Memory B cell (primary cell): ENCODE measurements at regions not wholly inside any gene's neighbourhood (a gene's known extent, or its start where the extent isn't known, plus 50 kb on each side); places are given as distances from the start of the nearest gene placed in this dataset.

ENCODE experiments used
- ATAC-seq: fragments of 150-1000 bp; cut with Tn5 transposase; 2 replicates; pipeline ENCODE4 v1.10.0; 2021; ENCODE audit warnings: low read depth, mild to moderate bottlenecking, moderate library complexity
- DNase-seq, 2 donors: peaks; one replicate each; pipeline ENCODE4 v3.0.0; 2022; ENCODE audit warnings: low spot score in 2 of 2
- H3K27ac Mint-ChIP-seq: one replicate; pipeline ENCODE4 v1.8.0; 2022; ENCODE audit warnings: mild to moderate bottlenecking, moderate library complexity, mixed read lengths
- H3K27me3 Mint-ChIP-seq: one replicate; pipeline ENCODE4 v1.8.0; 2022; ENCODE audit warnings: mixed read lengths
- H3K36me3 Mint-ChIP-seq: one replicate; pipeline ENCODE4 v1.8.0; 2022; ENCODE audit warnings: mild to moderate bottlenecking, mixed read lengths
- H3K4me1 Mint-ChIP-seq: one replicate; pipeline ENCODE4 v1.8.0; 2022; ENCODE audit warnings: mixed read lengths
- H3K4me3 Mint-ChIP-seq: one replicate; pipeline ENCODE4 v1.8.0; 2022; ENCODE audit warnings: mild to moderate bottlenecking, moderate library complexity, mixed read lengths
- H3K9me3 Mint-ChIP-seq: one replicate; pipeline ENCODE4 v1.8.0; 2022; ENCODE audit warnings: mixed read lengths

DNA sequence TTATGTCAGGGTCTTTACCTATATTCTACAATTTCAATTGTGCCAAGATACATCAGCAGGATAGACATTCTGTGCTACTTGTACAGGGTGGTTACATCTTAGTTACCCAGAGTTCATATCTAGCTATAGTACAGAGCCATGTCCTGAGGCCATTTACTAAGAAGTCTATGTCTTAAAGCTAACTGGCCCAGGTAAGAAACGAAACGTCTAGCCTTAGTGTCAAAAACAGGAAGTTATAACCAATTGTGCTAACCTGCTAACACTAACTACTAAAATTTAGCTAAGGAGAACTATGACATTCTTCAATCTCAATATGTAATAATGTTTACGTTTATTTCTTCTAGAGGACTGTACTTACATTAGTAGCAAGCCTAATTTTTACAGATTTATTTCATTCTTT, 717.2 kb upstream of the UBE2E2 start:
- H3K27ac Mint-ChIP-seq = no peak overlapping the region
- no peaks in the 10 kb centered on the region for H3K36me3 Mint-ChIP-seq

DNA sequence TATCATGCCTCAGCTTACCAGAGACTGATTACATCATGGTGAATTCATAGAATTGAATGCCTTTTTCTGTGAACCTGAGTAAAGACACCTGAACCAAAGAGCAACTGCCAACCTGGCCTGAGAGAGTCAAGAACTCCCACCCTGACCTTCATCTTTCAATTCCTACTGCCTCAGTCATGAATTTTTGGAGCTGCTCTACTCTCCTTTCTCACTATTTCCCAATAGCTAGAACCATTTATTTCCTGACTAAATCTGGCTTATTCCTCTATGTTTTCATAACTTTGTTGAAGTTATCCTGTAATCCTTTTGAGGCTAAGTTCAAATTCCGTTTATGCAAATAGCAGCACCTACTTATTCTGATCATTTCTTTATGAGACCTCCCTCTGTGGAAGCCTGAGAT, 712.4 kb upstream of the UBE2E2 start:
- no peaks in the 10 kb centered on the region for H3K4me1 Mint-ChIP-seq
- no peak overlapping the region for H3K4me3 Mint-ChIP-seq
- no peaks in the 10 kb centered on the region for H3K27me3 Mint-ChIP-seq
- no peaks in the 10 kb centered on the region for H3K36me3 Mint-ChIP-seq
- no peak overlapping the region for H3K27ac Mint-ChIP-seq
- no peaks in the 10 kb centered on the region for H3K9me3 Mint-ChIP-seq
- ATAC-seq = no peak
- DNase-seq = no peak

More for the DNA sequence above, 717.2 kb upstream of the UBE2E2 start:
- Mint-ChIP-seq H3K4me3 (no peak overlapping the region), H3K4me1 (no peaks in the 10 kb centered on the region), H3K27me3 (no peaks in the 10 kb centered on the region), H3K9me3 (no peaks in the 10 kb centered on the region)
- DNase-seq = no peak
- ATAC-seq = no peak

DNA sequence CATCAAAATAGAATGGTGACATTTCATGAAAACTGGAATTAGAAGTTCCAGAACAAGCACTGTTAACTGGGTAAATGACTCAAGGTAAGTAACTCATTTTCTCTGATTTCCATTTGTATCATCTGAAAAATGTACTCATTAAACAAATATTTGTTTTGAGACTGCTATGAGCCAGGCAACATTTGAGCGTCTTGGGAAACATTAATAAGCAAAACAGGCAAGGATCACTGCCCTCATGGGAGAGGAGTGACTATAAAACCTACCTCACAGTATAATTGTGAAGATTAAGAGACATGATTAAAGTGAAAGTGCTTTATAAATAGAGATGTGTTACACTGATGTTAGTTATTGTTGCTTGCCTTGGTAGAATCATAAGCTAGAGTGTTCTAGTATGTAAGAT, 711.8 kb upstream of the UBE2E2 start:
- no peaks in the 10 kb centered on the region for H3K9me3 Mint-ChIP-seq

DNA sequence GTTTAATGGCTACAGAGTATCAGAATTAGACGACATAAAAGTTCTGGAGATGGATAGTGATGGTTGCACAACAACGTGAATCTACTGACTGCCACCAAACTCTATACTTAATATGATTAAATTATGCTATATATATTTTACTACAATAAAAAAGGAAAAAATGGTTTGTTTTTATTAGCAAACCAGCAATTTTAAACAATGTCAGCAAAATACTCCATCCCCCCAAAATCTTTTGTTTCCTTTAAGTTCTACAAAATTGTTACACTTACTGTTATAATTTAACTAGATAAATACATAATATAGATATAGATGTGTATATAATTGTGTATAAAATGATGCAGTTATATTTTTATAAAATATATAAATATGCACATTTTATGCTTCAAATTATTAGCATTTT, 710.8 kb upstream of the UBE2E2 start:
- no peaks in the 10 kb centered on the region for H3K4me1 Mint-ChIP-seq
- ATAC-seq = no peak
- no peaks in the 10 kb centered on the region for H3K27me3 Mint-ChIP-seq
- no peaks in the 10 kb centered on the region for H3K9me3 Mint-ChIP-seq
- H3K27ac Mint-ChIP-seq = no peak overlapping the region
- no peaks in the 10 kb centered on the region for H3K36me3 Mint-ChIP-seq
- no peak overlapping the region for H3K4me3 Mint-ChIP-seq
- DNase-seq = no peak

More for the DNA sequence above, 711.8 kb upstream of the UBE2E2 start:
- ATAC-seq = no peak
- H3K27me3 Mint-ChIP-seq = no peaks in the 10 kb centered on the region
- H3K36me3 Mint-ChIP-seq = no peaks in the 10 kb centered on the region
- H3K4me1 Mint-ChIP-seq = no peaks in the 10 kb centered on the region
- H3K27ac Mint-ChIP-seq = no peak overlapping the region
- DNase-seq = no peak
- no peak overlapping the region for H3K4me3 Mint-ChIP-seq

DNA sequence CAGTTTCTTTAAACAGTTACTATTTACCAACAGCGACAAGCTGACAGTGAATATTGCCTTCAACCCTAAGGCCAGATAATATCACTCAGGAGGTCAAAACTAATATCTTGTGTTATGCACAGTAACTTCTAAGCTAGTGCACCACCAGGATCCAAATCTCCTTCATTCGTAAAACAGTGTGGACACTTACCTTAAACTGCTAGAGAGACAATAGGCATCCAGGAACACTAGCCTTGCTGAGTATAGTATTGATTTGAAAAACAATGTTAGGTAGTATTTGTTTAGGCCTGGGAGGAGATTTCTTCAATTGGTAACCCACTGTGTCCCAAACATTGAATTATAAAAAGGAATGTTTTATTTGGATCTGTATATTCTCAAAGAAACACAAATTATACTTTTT, 707.9 kb upstream of the UBE2E2 start:
- Mint-ChIP-seq H3K27me3 (no peaks in the 10 kb centered on the region), H3K36me3 (no peaks in the 10 kb centered on the region), H3K9me3 (peaks cover 1% of the 10 kb centered on the region), H3K4me3 (no peak overlapping the region), H3K4me1 (no peaks in the 10 kb centered on the region), H3K27ac (no peak overlapping the region)
- ATAC-seq (no peak), DNase-seq (no peak)

DNA sequence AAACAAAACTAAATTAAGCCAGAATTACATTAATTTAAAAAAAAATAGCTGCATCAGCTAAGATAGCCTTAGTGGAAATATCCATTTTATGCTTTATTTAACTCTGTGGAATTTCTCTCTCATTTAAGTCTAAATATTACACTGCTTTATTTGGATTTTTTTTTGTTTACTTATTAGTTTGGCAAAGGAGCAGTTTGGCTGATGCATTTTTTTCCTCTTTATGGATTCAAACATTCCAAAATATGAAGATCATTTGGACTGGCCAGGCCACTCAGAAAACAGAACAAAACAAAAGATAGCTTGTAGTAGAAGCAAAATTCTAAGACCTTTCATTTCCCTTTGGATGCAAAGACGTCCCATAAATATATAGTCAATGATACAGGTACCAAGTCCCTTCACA, 707.3 kb upstream of the UBE2E2 start:
- Mint-ChIP-seq H3K36me3 (no peaks in the 10 kb centered on the region), H3K27me3 (no peaks in the 10 kb centered on the region), H3K4me3 (no peak overlapping the region), H3K4me1 (no peaks in the 10 kb centered on the region), H3K9me3 (peaks cover 1% of the 10 kb centered on the region), H3K27ac (no peak overlapping the region)
- ATAC-seq = no peak
- DNase-seq = no peak

DNA sequence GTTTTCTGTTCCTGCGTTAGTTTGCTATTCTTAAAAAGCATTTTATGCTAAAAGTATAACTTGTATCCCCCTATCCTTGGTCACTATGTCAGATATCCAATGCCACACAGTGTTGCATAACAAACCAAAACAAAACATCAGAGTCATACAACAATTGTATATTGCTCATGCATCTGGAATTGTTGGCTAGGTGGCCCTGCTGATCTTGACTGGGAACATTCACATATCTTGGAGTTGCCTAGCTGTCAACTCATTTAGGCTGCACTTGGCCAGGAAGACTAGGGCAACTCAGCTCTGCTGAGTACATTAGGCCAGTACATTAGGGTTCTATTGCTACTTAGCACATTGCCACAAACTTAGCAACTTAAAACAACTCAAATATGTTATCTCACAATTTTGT, 706.5 kb upstream of the UBE2E2 start:
- Mint-ChIP-seq H3K36me3 (no peaks in the 10 kb centered on the region), H3K4me1 (no peaks in the 10 kb centered on the region), H3K27ac (no peak overlapping the region), H3K9me3 (peaks cover 1% of the 10 kb centered on the region), H3K27me3 (no peaks in the 10 kb centered on the region), H3K4me3 (no peak overlapping the region)
- ATAC-seq (no peak), DNase-seq (no peak)

DNA sequence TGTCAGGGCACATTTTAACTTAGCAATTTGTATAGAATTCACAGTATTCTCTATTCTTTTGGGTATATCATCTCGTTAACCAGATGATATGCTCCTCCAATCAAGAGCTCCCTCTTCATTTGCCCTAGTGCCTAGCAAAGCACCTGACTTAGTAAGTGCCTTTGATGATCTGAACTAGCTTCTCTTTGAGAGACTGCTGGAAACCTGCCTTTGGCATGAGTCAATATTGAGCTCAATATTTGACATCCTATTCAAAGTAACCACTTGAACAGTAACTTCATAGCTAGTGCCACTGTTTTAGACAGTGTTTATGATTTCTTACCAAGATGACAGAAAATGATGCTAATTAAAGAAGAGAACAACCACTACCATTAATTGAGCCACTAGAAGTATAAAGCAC, 696.3 kb upstream of the UBE2E2 start:
- H3K4me1 Mint-ChIP-seq = no peaks in the 10 kb centered on the region
- DNase-seq (no peak), ATAC-seq (no peak)
- no peak overlapping the region for H3K4me3 Mint-ChIP-seq
- no peak overlapping the region for H3K27ac Mint-ChIP-seq
- H3K27me3 Mint-ChIP-seq = no peaks in the 10 kb centered on the region
- H3K36me3 Mint-ChIP-seq = no peaks in the 10 kb centered on the region
- no peaks in the 10 kb centered on the region for H3K9me3 Mint-ChIP-seq

DNA sequence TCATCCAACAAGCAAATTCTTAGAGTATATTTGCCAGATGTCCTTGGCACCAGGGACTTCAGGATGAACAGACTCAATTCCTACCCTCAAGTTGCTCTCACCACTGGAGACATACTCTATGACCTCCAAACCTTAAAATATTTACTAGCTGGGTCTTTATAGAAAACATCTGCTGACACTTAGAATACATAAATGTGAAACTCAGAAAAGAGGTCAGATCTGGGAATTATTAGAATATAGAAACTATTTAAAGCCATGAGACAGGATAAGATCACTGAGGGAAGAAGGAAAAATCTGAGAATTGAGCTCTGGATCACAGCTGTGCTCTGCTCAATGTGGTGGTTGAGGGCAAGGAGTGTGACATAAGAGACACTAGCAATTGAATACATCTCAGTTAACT, 695.4 kb upstream of the UBE2E2 start:
- DNase-seq (no peak), ATAC-seq (no peak)
- Mint-ChIP-seq H3K4me3 (no peak overlapping the region), H3K27ac (no peak overlapping the region), H3K9me3 (no peaks in the 10 kb centered on the region), H3K36me3 (no peaks in the 10 kb centered on the region), H3K27me3 (no peaks in the 10 kb centered on the region), H3K4me1 (no peaks in the 10 kb centered on the region)

DNA sequence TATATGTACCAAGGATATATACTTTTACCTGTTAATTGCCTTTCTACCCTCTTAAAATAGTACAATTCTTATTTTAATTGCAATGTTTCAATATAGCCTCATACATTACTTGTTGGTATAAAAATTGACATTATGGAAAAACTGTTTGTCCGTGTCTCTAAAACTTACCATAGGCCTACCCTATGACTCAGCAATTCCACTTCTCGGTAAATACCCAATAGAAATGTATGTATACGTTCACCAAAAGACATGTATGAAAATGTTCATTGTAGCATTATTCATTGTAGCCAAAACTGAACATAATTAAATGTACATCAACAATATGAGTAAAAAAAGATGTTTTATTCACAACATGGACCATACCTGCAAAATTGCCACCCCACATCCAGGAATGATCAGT, 679.2 kb upstream of the UBE2E2 start:
- Mint-ChIP-seq H3K36me3 (no peaks in the 10 kb centered on the region), H3K27me3 (no peaks in the 10 kb centered on the region), H3K4me3 (no peak overlapping the region), H3K27ac (no peak overlapping the region), H3K4me1 (no peaks in the 10 kb centered on the region), H3K9me3 (peaks cover 10% of the 10 kb centered on the region)
- DNase-seq (no peak), ATAC-seq (no peak)

DNA sequence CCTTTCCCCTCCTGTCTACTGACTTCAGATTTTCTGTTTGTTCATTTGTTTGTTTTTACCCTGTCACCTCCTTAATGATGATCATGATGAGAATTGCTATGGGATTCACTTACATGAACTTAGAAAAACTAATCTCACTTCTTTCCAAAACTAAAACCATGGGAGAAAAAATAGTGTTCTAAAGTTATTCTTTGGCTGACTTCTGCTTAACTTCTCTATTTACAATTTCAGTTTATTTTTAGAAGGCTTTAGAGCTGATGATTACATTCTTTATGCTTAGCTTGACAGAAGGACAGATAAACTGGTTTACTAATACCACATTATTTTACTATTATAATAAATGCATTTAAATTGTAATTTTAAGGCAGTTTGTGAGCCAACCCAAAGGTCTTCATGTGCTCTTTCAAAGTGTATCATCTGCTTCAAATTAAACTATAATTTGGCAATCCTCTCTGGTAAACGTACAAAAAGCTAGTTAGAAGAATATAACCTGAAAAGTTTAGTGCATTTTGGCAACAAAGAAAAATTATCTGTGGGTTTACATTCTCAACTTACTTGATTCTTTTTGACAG, 676.8 kb upstream of the UBE2E2 start:
- Mint-ChIP-seq H3K9me3 (peaks cover 5% of the 10 kb centered on the region), H3K27me3 (no peaks in the 10 kb centered on the region), H3K4me3 (no peak overlapping the region), H3K27ac (no peak overlapping the region), H3K36me3 (no peaks in the 10 kb centered on the region), H3K4me1 (no peaks in the 10 kb centered on the region)
- no peak for ATAC-seq
- no peak for DNase-seq

DNA sequence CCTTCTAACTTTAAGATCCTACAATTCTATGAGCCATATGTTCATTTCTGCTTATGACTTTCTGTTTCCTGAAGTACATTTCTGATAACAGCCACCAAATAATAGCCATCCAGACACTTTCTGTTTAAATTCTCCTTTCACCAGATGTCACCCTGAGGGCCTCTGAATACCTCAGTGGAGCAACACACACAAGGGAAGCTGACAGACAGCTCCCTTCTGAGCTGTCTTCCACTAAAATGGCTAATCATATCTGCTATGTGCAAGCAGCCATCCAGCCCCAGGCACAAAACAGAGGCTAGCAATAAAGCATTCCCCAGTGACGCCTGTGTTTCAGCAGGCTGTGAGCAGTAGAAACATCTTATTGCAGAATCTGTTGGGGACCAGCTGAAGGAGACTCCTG, 666.6 kb upstream of the UBE2E2 start:
- Mint-ChIP-seq H3K27ac (no peak overlapping the region), H3K4me3 (no peak overlapping the region), H3K27me3 (no peaks in the 10 kb centered on the region), H3K9me3 (peaks cover 1% of the 10 kb centered on the region), H3K4me1 (no peaks in the 10 kb centered on the region), H3K36me3 (no peaks in the 10 kb centered on the region)
- DNase-seq = no peak
- ATAC-seq = no peak

DNA sequence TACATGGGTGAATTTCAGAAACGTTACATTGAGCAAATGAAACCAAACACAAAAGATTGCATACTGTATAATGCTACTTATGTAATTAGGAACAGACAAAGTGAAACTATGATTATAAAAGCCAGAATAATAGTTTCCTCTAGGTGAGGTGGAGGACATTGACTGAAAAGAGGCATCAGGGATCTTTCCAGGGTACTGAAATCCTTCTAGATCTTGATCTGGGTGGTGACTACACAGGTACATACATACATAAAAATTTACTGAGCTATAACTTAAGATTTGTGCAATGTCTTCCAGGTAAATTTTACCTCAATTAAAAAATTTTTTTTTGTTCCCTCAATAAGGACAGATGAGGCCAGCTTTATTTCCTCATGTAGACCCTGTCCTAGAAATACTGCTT, 665.6 kb upstream of the UBE2E2 start:
- Mint-ChIP-seq H3K4me3 (no peak overlapping the region), H3K27ac (no peak overlapping the region), H3K4me1 (no peaks in the 10 kb centered on the region), H3K27me3 (no peaks in the 10 kb centered on the region), H3K9me3 (no peaks in the 10 kb centered on the region), H3K36me3 (no peaks in the 10 kb centered on the region)
- DNase-seq = no peak
- ATAC-seq = no peak

DNA sequence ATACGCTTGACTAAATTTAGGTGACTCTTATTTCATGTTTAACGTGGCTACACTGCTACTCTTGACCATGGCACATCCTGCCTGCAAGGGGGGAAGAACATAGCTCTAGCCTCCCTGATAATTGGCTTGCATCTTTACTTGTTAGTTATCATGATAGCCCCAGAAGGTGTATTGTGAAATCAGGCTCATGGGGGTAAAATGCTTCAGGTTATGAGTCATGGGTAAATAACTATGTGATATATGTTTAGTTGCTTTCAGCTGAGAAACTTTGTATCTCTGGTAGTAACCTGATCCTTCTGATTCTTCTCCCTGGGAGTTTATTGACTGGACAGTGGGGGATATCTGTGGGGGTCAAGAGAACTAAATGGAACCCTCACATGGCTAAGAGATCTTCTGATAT, 660.8 kb upstream of the UBE2E2 start:
- no peaks in the 10 kb centered on the region for H3K27me3 Mint-ChIP-seq
- no peaks in the 10 kb centered on the region for H3K36me3 Mint-ChIP-seq
- DNase-seq (no peak), ATAC-seq (no peak)
- H3K27ac Mint-ChIP-seq = no peak overlapping the region
- peaks cover 3% of the 10 kb centered on the region for H3K9me3 Mint-ChIP-seq
- no peak overlapping the region for H3K4me3 Mint-ChIP-seq
- H3K4me1 Mint-ChIP-seq = no peaks in the 10 kb centered on the region

DNA sequence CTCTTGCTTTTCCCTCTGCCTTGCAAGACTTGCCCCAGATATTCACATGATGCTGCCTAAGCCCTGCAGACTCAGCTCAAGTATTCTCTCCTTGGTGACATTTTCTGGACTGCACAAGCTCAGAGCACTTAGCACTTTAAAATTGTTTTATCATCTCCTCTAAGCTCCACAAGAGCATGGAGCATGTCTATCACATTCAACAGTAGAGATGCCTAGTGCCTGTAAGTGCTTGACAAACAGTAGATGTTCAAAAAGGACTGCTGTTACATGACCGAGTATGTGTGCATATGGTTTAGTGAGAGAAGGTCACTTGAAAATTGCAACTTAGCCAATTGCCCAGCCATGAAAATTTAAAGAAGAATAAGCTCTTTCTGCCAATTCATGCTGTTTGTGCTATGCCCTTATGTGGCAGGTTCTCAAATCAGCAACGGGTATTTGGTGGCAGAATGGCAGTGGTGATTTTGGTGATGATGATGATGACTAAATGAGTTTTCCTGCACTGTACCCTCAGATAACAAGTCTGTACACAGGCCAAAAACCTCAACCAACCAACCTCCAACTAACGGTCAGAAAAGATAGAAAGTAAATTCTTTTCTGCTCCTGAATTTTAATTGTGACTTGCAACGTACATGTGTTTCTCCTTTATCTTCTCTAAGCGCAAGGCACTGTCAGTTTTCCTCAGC, 647.2 kb upstream of the UBE2E2 start:
- Mint-ChIP-seq H3K4me3 (no peak overlapping the region), H3K4me1 (no peaks in the 10 kb centered on the region), H3K36me3 (no peaks in the 10 kb centered on the region), H3K27ac (no peak overlapping the region), H3K9me3 (no peaks in the 10 kb centered on the region), H3K27me3 (no peaks in the 10 kb centered on the region)
- DNase-seq (no peak), ATAC-seq (no peak)
